ENCODE measurements at regions not wholly inside any gene's neighbourhood (a gene's known extent, or its start where the extent isn't known, plus 50 kb on each side); places are given as distances from the start of the nearest gene placed in this dataset.

DNA sequence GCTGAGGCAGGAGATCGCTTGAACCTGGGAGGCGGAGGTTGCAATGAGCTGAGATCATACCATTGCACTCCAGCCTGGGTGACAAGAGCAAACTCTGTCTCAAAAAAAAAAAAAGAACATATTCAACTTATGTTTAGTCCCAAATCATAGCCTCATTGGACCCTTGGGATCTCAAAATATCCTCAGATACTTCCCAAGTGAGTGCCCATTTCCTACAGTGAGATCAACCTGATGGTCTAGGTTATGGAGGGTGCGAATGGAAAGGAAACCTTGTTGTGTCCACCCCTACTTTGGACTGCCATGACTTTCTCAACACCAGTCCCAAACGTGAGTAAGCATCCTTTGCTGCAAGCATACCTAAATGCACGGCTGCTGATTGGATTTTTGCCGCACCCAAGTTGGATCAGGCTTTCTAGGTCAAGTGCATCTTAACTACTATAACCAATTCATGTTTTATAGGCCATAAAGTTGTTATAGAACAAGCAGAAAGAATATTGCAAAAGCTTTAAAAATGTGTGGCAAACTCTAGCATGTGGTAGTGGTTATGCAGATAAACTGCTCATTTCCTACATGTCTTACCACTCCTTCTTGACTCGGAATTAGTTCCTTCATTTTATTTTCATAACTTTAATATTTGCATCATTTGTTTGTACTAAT lies 131.2 kb downstream of the PLEKHG1 start:
- TF ChIP-seq CTCF (IDR thresholded peaks at IDR 0.05) = no peak
- TF ChIP-seq EP300 (IDR thresholded peaks at IDR 0.05) = no peak
- no peak for TF ChIP-seq POLR2A (IDR thresholded peaks at IDR 0.05)
